Naive thymus-derived CD4-positive, alpha-beta T cell (primary cell): ENCODE measurements at regions not wholly inside any gene's neighbourhood (a gene's known extent, or its start where the extent isn't known, plus 50 kb on each side); places are given as distances from the start of the nearest gene placed in this dataset.
"Not testable (repeated sequence)": the region's sequence is repeated elsewhere in the genome, so short reads cannot be mapped to it uniquely, and the experiment has no call there.

Source experiments
- ATAC-seq: fragments of 150-1000 bp; cut with Tn5 transposase; 2 replicates; pipeline ENCODE4 v1.10.0; 2021; ENCODE audit warnings: mild to moderate bottlenecking, moderate library complexity
- CTCF ChIA-PET: fragments of 350-600 bp; sonication (Branson Sonifier 250); formaldehyde crosslinking; loops from one replicate; lab custom pipeline; 2021; ENCODE audit warnings: antibody characterized with exemption; lab: Charles Lee
- POLR2A ChIA-PET: fragments of 350-600 bp; sonication (Branson Sonifier 250); formaldehyde crosslinking; loops from one replicate; lab custom pipeline; 2021; ENCODE audit warnings: antibody characterized with exemption, inconsistent platforms; lab: Charles Lee
- DNase-seq, 9 donors: peaks; one replicate each; pipeline versions ENCODE4 v3.0.0 to v3.0.0-alpha.2; 2020 to 2022; ENCODE audit warnings: mixed read lengths in 1 of 9
- H3K27ac ChIP-seq: one replicate; pipeline ENCODE4 v1.7.0; 2013; ENCODE audit warnings: mild to moderate bottlenecking, low read depth, low read length, moderate library complexity
- H3K27me3 ChIP-seq, 2 donors: one replicate each; pipeline ENCODE4 v1.7.0; 2013; ENCODE audit warnings: low read length in 2 of 2, mild to moderate bottlenecking in 2 of 2, moderate library complexity in 2 of 2; ENCODE audit not compliant: control insufficient read depth in 2 of 2, insufficient read depth in 2 of 2
- H3K36me3 ChIP-seq, 3 experiments: 1 replicate in 2 of 3; 2 replicates in 1 of 3; pipeline ENCODE4 v1.7.0; 2013; ENCODE audit warnings: low read length in 3 of 3, mild to moderate bottlenecking in 3 of 3, moderate library complexity in 1 of 3; ENCODE audit not compliant: insufficient read depth in 3 of 3, control insufficient read depth in 2 of 3
- H3K4me1 ChIP-seq, 2 donors: one replicate each; pipeline ENCODE4 v1.7.0; 2013; ENCODE audit warnings: low read length in 2 of 2, mild to moderate bottlenecking in 2 of 2, moderate library complexity in 1 of 2; ENCODE audit not compliant: control insufficient read depth in 2 of 2, insufficient read depth in 2 of 2
- H3K4me3 ChIP-seq: 2 replicates; pipeline ENCODE4 v1.7.0; 2013; ENCODE audit warnings: mild to moderate bottlenecking, low read length
- H3K9me3 ChIP-seq, 3 experiments: 1 replicate in 2 of 3; 2 replicates in 1 of 3; pipeline ENCODE4 v1.7.0; 2013; ENCODE audit warnings: low read length in 3 of 3; ENCODE audit not compliant: control insufficient read depth in 2 of 3
- H3K27ac Mint-ChIP-seq, 9 donors: one replicate each; pipeline ENCODE4 v1.8.0; 2020 to 2022; ENCODE audit warnings: mixed read lengths in 9 of 9, mild to moderate bottlenecking in 8 of 9, moderate library complexity in 5 of 9, inconsistent platforms in 2 of 9
- H3K27me3 Mint-ChIP-seq, 5 donors: one replicate each; pipeline ENCODE4 v1.8.0; 2021 to 2022; ENCODE audit warnings: mixed read lengths in 5 of 5, mild to moderate bottlenecking in 1 of 5
- H3K36me3 Mint-ChIP-seq, 5 donors: one replicate each; pipeline ENCODE4 v1.8.0; 2020 to 2022; ENCODE audit warnings: mixed read lengths in 5 of 5, mild to moderate bottlenecking in 3 of 5, inconsistent platforms in 1 of 5
- H3K4me1 Mint-ChIP-seq, 7 donors: one replicate each; pipeline ENCODE4 v1.8.0; 2020 to 2022; ENCODE audit warnings: mixed read lengths in 7 of 7, mild to moderate bottlenecking in 3 of 7, inconsistent platforms in 1 of 7
- H3K4me3 Mint-ChIP-seq, 10 donors: one replicate each; pipeline ENCODE4 v1.8.0; 2020 to 2022; ENCODE audit warnings: mild to moderate bottlenecking in 10 of 10, mixed read lengths in 10 of 10, moderate library complexity in 6 of 10, inconsistent platforms in 2 of 10
- H3K9me3 Mint-ChIP-seq, 11 donors: one replicate each; pipeline ENCODE4 v1.8.0; 2020 to 2022; ENCODE audit warnings: mixed read lengths in 11 of 11, mild to moderate bottlenecking in 4 of 11, inconsistent platforms in 1 of 11, moderate library complexity in 1 of 11
- intact Hi-C, 2 donors: fragments of 100-400 bp; cut with micrococcal nuclease; formaldehyde crosslinking; loops; one replicate each; pipeline ENCODE4 v1.15.1; 2023

DNA sequence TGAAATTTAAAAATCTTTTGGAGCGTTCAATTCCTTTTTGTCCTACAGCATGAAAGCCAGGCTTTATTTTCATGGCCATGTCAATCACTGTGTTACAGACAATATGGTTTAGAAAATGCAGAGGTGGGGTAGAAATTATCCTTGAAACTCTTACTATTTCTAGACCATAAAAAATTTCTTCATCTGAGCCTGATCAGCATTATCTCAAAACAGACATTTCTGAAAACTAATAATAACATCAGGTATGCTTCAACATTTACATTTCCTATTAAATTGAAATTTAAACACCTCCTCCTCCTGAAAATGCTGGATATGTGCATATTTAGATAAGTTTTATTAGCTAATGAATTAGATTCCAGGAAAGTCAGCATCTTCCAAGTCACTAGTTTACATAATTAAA is 570.6 kb downstream of the RIT2 start:
- Mint-ChIP-seq H3K27me3 (no peaks in the 10 kb centered on the region), H3K27ac (no peak overlapping the region), H3K36me3 (no peaks in the 10 kb centered on the region), H3K4me3 (no peak overlapping the region), H3K4me1 (no peaks in the 10 kb centered on the region), H3K9me3 (peaks cover 0 to 11% (median 2%) of the 10 kb centered on the region in 11 donors)
- H3K4me3 ChIP-seq, result no peak overlapping the region
- intact Hi-C loops, result no loop called here
- H3K27ac ChIP-seq, result no peak overlapping the region
- no peak for DNase-seq
- H3K4me1 ChIP-seq, result no peaks in the 10 kb centered on the region
- CTCF ChIA-PET, result no interaction called here
- no peaks in the 10 kb centered on the region for H3K27me3 ChIP-seq
- POLR2A ChIA-PET, result no interaction called here
- H3K9me3 ChIP-seq, result no peaks in the 10 kb centered on the region
- no peak for ATAC-seq
- H3K36me3 ChIP-seq, result no peaks in the 10 kb centered on the region

DNA sequence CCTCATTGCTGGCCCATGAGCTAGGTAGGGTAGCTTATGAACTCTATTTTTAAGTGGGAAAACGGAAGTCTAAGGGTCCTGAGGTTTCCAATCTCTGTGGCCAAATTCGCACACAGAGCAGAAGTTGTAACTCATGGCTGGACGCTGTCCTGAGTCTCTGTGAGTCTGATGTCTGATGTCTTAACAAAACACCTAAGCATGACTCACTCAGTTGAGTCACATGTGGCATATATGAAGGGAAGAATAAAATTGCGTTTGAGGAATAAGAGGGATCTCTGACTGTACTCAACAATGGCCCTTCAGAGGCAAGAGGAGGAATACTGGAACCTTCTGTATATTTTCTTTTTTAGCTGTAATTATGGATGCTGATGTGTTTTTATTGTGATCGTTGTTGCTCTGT is 569.7 kb downstream of the RIT2 start:
- no peaks in the 10 kb centered on the region for H3K4me1 ChIP-seq
- Mint-ChIP-seq H3K4me3 (no peak overlapping the region), H3K36me3 (no peaks in the 10 kb centered on the region), H3K27me3 (no peaks in the 10 kb centered on the region), H3K9me3 (peaks cover 0 to 11% (median 2%) of the 10 kb centered on the region in 11 donors), H3K4me1 (no peaks in the 10 kb centered on the region), H3K27ac (no peak overlapping the region)
- no peak overlapping the region for H3K4me3 ChIP-seq
- H3K27me3 ChIP-seq, result no peaks in the 10 kb centered on the region
- no peaks in the 10 kb centered on the region for H3K36me3 ChIP-seq
- H3K27ac ChIP-seq, result no peak overlapping the region
- intact Hi-C loops, result no loop called here
- ChIA-PET POLR2A (interaction anchor here (0.7 kb wide), 1 partner anchor 35 kb away, joined by 5 read pairs; no protein-coding TSS in a partner anchor), CTCF (no interaction called here)
- no peak for ATAC-seq
- no peak for DNase-seq
- no peaks in the 10 kb centered on the region for H3K9me3 ChIP-seq

DNA sequence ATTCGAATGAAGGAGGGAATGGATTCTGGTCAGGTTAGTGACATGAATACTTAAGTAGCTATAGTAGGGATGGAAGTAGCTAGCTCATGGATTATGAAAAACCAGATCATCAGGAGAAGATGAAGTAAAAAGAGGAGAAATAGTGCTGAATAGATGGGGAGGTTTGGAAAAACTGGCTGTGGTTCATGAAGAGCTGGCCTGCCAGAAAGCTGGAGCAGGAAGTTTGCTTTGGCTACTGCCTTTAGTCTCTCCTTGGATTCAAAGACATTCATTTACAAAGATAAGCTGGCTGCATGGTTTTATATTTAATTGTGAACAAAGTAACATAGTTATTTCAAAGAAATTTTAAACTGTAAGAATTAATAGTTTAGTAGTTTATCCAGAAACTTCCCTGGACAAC is 567.0 kb downstream of the RIT2 start:
- no peaks in the 10 kb centered on the region for H3K4me1 Mint-ChIP-seq
- ATAC-seq (no peak), DNase-seq (no peak)
- H3K27me3 Mint-ChIP-seq, result no peaks in the 10 kb centered on the region
- H3K4me3 ChIP-seq, result no peak overlapping the region
- H3K27me3 ChIP-seq, result no peaks in the 10 kb centered on the region
- peaks cover 0 to 19% (median 4%) of the 10 kb centered on the region in 11 donors for H3K9me3 Mint-ChIP-seq
- H3K36me3 Mint-ChIP-seq, result peaks cover 0 to 3% (median 0%) of the 10 kb centered on the region in 5 donors
- ChIA-PET POLR2A (no interaction called here), CTCF (no interaction called here)
- no peaks in the 10 kb centered on the region for H3K36me3 ChIP-seq
- H3K9me3 ChIP-seq, result no peaks in the 10 kb centered on the region
- H3K27ac Mint-ChIP-seq, result no peak overlapping the region
- no peak overlapping the region for H3K4me3 Mint-ChIP-seq
- no peaks in the 10 kb centered on the region for H3K4me1 ChIP-seq
- intact Hi-C loops, result no loop called here
- H3K27ac ChIP-seq, result no peak overlapping the region

DNA sequence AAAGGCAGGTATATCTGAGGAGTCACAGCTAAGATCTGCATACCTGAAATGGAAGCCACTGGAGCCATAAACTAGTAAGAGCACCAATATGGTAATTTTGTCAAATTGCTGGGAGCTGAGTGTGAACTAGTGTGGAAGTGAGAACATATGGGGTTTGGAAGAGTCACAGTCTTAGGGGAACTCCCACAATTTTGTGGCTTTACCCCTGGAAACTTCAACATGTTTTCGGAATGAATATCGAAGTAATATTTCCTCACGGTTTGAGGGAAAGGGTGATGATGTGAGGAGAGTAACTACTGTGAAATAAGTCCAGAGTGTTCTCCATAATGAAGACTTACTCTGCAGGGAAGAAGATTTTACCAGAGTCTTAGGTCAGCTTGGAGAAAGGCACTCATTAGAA is 565.9 kb downstream of the RIT2 start:
- Histone ChIP-seq H3K9me3 (no peaks in the 10 kb centered on the region), H3K27me3 (no peaks in the 10 kb centered on the region), H3K4me1 (no peaks in the 10 kb centered on the region), H3K36me3 (no peaks in the 10 kb centered on the region), H3K4me3 (no peak overlapping the region), H3K27ac (no peak overlapping the region)
- POLR2A ChIA-PET, result no interaction called here
- DNase-seq (no peak), ATAC-seq (no peak)
- Mint-ChIP-seq H3K4me3 (no peak overlapping the region), H3K27ac (no peak overlapping the region), H3K4me1 (no peaks in the 10 kb centered on the region), H3K36me3 (peaks cover 0 to 3% (median 0%) of the 10 kb centered on the region in 5 donors), H3K27me3 (no peaks in the 10 kb centered on the region), H3K9me3 (peaks cover 2 to 19% (median 6%) of the 10 kb centered on the region in 11 donors)
- intact Hi-C loops, result no loop called here
- CTCF ChIA-PET, result no interaction called here

DNA sequence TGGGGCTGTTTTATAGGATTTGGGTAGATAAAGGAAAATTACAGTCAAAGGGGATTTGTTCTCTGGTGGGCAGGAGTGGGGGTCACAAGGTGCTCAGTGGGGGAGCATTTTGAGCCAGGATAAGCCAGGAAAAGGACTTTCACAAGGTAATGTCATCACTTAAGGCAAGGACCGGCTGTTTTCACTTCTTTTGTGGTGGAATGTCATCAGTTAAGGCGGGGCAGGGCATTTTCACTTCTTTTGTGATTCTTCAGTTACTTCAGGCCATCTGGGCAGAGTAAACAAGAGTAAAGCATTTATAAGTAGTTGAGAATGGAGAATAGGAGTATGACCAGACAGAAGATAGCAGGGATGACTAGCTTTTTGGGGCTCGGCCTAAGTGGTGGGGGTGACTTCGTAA is 562.9 kb downstream of the RIT2 start:
- H3K36me3 ChIP-seq, CTCF ChIA-PET, H3K4me1 Mint-ChIP-seq, H3K27ac ChIP-seq, H3K27me3 ChIP-seq, H3K4me1 ChIP-seq, DNase-seq, H3K27me3 Mint-ChIP-seq, H3K9me3 ChIP-seq, ATAC-seq, H3K4me3 Mint-ChIP-seq, POLR2A ChIA-PET, intact Hi-C loops, H3K27ac Mint-ChIP-seq, H3K4me3 ChIP-seq, H3K36me3 Mint-ChIP-seq: not testable (repeated sequence)
- H3K9me3 Mint-ChIP-seq, result peaks cover 0 to 21% (median 8%) of the 10 kb centered on the region in 11 donors

DNA sequence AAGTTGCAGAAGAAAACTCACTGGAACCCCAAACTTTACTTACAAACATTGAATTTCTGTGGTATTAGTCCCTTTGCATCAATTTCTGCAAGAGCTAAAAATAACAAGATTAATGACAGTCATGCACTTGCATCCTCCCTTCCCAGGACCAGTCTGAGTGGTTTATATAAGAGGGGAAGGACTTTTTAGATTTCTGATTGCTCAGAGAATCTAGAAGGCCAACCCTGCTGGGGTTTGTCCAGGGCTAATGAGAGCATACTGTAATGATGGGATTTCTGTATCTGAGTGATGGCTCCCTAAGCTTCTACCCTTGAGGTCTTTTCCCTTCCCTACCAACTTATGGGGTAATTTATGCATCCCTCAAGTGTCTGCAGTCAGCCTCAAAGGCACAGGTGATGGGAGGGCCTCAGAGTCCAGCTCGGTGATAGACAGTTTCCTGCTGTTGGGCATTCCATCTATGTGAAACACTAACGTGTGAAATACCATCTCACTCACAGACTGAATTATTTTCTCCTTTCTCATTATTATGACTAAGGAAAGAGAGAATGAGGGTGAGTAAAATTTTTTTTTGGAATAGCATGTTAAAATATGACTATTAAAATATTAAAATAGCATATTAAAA is 556.3 kb downstream of the RIT2 start:
- H3K36me3 ChIP-seq, result no peaks in the 10 kb centered on the region
- no peaks in the 10 kb centered on the region for H3K36me3 Mint-ChIP-seq
- no peak overlapping the region for H3K27ac ChIP-seq
- H3K4me3 ChIP-seq, result no peak overlapping the region
- ATAC-seq (no peak), DNase-seq (no peak)
- intact Hi-C loops, result no loop called here
- no peak overlapping the region for H3K27ac Mint-ChIP-seq
- no peaks in the 10 kb centered on the region for H3K4me1 Mint-ChIP-seq
- POLR2A ChIA-PET, result no interaction called here
- H3K9me3 ChIP-seq, result peaks cover 0 to 3% (median 0%) of the 10 kb centered on the region in 3 experiments
- no peaks in the 10 kb centered on the region for H3K4me1 ChIP-seq
- no peaks in the 10 kb centered on the region for H3K27me3 Mint-ChIP-seq
- peaks cover 0 to 12% (median 5%) of the 10 kb centered on the region in 11 donors for H3K9me3 Mint-ChIP-seq
- H3K4me3 Mint-ChIP-seq, result no peak overlapping the region
- no peaks in the 10 kb centered on the region for H3K27me3 ChIP-seq
- CTCF ChIA-PET, result no interaction called here

DNA sequence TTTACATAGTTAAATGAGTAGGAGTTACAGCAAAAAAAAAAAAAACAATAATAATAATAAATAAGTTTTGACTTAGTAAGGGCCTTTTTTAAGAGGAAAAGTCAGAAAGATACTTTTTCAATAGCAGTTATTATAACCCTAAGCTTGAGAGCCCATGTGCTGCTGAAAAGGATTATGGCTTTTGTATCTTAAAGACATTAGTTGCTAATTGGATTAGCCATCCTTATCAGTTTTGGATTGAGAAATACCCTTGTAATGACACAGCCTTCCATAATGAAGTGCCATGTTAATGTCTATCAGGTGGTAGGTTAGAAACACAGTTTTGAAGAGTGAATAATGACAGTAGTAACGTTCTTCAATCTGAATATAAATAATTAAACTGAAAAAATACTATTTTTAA is 554.0 kb downstream of the RIT2 start:
- Histone ChIP-seq H3K27me3 (no peaks in the 10 kb centered on the region), H3K4me3 (no peak overlapping the region), H3K27ac (no peak overlapping the region), H3K4me1 (no peaks in the 10 kb centered on the region), H3K36me3 (no peaks in the 10 kb centered on the region), H3K9me3 (peaks cover 0 to 3% (median 0%) of the 10 kb centered on the region in 3 experiments)
- Mint-ChIP-seq H3K27ac (no peak overlapping the region), H3K4me3 (no peak overlapping the region), H3K9me3 (peaks cover 0 to 11% (median 4%) of the 10 kb centered on the region in 11 donors), H3K36me3 (no peaks in the 10 kb centered on the region), H3K27me3 (no peaks in the 10 kb centered on the region), H3K4me1 (no peaks in the 10 kb centered on the region)
- ATAC-seq, result no peak
- ChIA-PET CTCF (no interaction called here), POLR2A (no interaction called here)
- DNase-seq, result no peak
- intact Hi-C loops, result no loop called here
